Keratinocyte (primary cell): ENCODE measurements at regions not wholly inside any gene's neighbourhood (a gene's known extent, or its start where the extent isn't known, plus 50 kb on each side); places are given as distances from the start of the nearest gene placed in this dataset.

ENCODE experiments used
- DNase-seq: peaks from one replicate; pipeline ENCODE4 v3.0.0-alpha.2; 2011; ENCODE audit warnings: low read depth, missing footprints, low spot score
- FAIRE-seq: peaks from 2 replicates; lab custom pipeline; 2011; peaks lifted over from hg19 to GRCh38; lab: Jason Lieb, UNC
- H2AFZ ChIP-seq: 2 replicates; pipeline ENCODE4 v1.6.0; 2012; ENCODE audit warnings: low read length, control low read depth, inconsistent platforms; ENCODE audit not compliant: control insufficient read depth
- H3K27ac ChIP-seq: 2 replicates; pipeline ENCODE4 v1.5.1; 2011; ENCODE audit warnings: low read length; ENCODE audit not compliant: control insufficient read depth, insufficient read depth
- H3K27me3 ChIP-seq: 3 replicates; pipeline ENCODE4 v1.6.0; 2011; ENCODE audit warnings: low read length; ENCODE audit not compliant: control insufficient read depth, insufficient read depth; ENCODE audit errors: extremely low read depth
- H3K36me3 ChIP-seq, 2 experiments: 2 replicates in 1 of 2; 3 replicates in 1 of 2; pipeline ENCODE4 v1.5.1; 2011; ENCODE audit warnings: low read length in 2 of 2, mild to moderate bottlenecking in 1 of 2; ENCODE audit not compliant: control insufficient read depth in 2 of 2, insufficient read depth in 2 of 2; ENCODE audit errors: extremely low read depth in 1 of 2
- H3K4me1 ChIP-seq: 3 replicates; pipeline ENCODE4 v1.5.1; 2011; ENCODE audit warnings: low read length; ENCODE audit not compliant: control insufficient read depth, insufficient read depth; ENCODE audit errors: extremely low read depth
- H3K4me2 ChIP-seq: 3 replicates; pipeline ENCODE4 v1.6.0; 2011; ENCODE audit warnings: low read depth, low read length; ENCODE audit not compliant: control insufficient read depth, insufficient read depth; ENCODE audit errors: extremely low read depth
- H3K4me3 ChIP-seq, 3 experiments: fragments of 200-600 bp in 1 of 3; sonication (generic) in 1 of 3; 2 replicates in 2 of 3; 3 replicates in 1 of 3; pipeline ENCODE4 v1.5.1; 2011 to 2016; ENCODE audit warnings: low read length in 3 of 3, mild to moderate bottlenecking in 3 of 3, control low read depth in 2 of 3, inconsistent platforms in 1 of 3, low read depth in 1 of 3, mixed read lengths in 1 of 3, mixed run types in 1 of 3, moderate library complexity in 1 of 3; ENCODE audit not compliant: control insufficient read depth in 2 of 3, insufficient read depth in 2 of 3; ENCODE audit errors: extremely low read depth in 1 of 3
- H3K79me2 ChIP-seq: 2 replicates; pipeline ENCODE4 v1.6.0; 2012; ENCODE audit warnings: low read length; ENCODE audit not compliant: control insufficient read depth, insufficient read depth
- H3K9ac ChIP-seq: 3 replicates; pipeline ENCODE4 v1.6.0; 2011; ENCODE audit warnings: low read length; ENCODE audit not compliant: control insufficient read depth, insufficient read depth; ENCODE audit errors: extremely low read depth
- H3K9me1 ChIP-seq: 3 replicates; pipeline ENCODE4 v1.6.0; 2011; ENCODE audit warnings: low read length; ENCODE audit not compliant: control insufficient read depth, insufficient read depth; ENCODE audit errors: extremely low read depth
- H3K9me3 ChIP-seq: 2 replicates; pipeline ENCODE4 v1.5.1; 2012; ENCODE audit warnings: low read depth, low read length; ENCODE audit not compliant: control insufficient read depth
- H4K20me1 ChIP-seq: 3 replicates; pipeline ENCODE4 v1.6.0; 2011; ENCODE audit warnings: low read length; ENCODE audit not compliant: control insufficient read depth, insufficient read depth; ENCODE audit errors: extremely low read depth
- EZH2 ChIP-seq: IDR thresholded peaks from one replicate; pipeline ENCODE4 v1.6.1; 2012; ENCODE audit warnings: inconsistent platforms, mild to moderate bottlenecking, low read length, moderate library complexity
- dilution Hi-C: fragments of 300-500 bp; cut with MboI; formaldehyde crosslinking; loops from one replicate; pipeline ENCODE4 v1.7.0; 2020; ENCODE audit warnings: low sequenced_read_pairs; ENCODE audit not compliant: extremely low pct_ligation_motif_present
- TF ChIP-seq, protein P1 (sequence below), 3 experiments: IDR thresholded peaks in 1 of 3; conservative IDR thresholded peaks in 1 of 3; optimal IDR thresholded peaks in 1 of 3; 2 replicates in 2 of 3; 3 replicates in 1 of 3; pipeline versions ENCODE3 to v1.5.1; 2011; ENCODE audit warnings: low read length in 3 of 3, mild to moderate bottlenecking in 3 of 3, moderate library complexity in 2 of 3, control low read depth in 1 of 3, inconsistent platforms in 1 of 3; ENCODE audit not compliant: insufficient read depth in 2 of 3; ENCODE audit errors: extremely low read depth in 1 of 3

DNA sequence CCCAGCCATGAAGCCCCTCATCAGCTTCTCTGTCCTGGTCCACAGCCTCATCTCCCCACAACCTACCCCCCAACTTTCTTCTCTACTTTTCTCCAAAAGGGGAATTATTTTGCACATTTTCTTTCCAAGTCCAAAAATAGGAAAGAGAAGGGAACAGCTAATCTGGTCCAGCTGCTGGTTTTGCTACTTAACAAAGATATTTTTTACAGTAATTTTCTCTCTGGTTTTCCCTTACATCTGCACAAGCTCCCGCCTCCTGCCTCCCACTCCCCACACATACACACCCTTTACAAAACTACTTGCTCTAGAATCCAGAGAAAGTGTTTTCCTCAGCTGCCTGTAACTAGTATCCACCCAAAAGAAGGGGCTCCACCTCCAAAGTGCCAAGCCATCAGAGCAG lies 177.2 kb downstream of the POLR2M start:
- H3K27ac ChIP-seq = no peak overlapping the region
- no peaks in the 10 kb centered on the region for H3K79me2 ChIP-seq
- no peak for DNase-seq
- FAIRE-seq = no peak
- H3K9ac ChIP-seq = no peak overlapping the region
- no peaks in the 10 kb centered on the region for H3K9me1 ChIP-seq
- H3K4me3 ChIP-seq = no peak overlapping the region
- H3K27me3 ChIP-seq = peaks cover 4% of the 10 kb centered on the region
- TF ChIP-seq EZH2 = no peak
- TF ChIP-seq, protein P1, sequence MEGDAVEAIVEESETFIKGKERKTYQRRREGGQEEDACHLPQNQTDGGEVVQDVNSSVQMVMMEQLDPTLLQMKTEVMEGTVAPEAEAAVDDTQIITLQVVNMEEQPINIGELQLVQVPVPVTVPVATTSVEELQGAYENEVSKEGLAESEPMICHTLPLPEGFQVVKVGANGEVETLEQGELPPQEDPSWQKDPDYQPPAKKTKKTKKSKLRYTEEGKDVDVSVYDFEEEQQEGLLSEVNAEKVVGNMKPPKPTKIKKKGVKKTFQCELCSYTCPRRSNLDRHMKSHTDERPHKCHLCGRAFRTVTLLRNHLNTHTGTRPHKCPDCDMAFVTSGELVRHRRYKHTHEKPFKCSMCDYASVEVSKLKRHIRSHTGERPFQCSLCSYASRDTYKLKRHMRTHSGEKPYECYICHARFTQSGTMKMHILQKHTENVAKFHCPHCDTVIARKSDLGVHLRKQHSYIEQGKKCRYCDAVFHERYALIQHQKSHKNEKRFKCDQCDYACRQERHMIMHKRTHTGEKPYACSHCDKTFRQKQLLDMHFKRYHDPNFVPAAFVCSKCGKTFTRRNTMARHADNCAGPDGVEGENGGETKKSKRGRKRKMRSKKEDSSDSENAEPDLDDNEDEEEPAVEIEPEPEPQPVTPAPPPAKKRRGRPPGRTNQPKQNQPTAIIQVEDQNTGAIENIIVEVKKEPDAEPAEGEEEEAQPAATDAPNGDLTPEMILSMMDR (optimal IDR thresholded peaks at IDR 0.05 in 1 of 3, IDR thresholded peaks at IDR 0.05 in 1 of 3, conservative IDR thresholded peaks at IDR 0.05 in 1 of 3; ENCODE audit: extremely low read depth in 1 of 3, insufficient read depth in 2 of 3, low read length in 3 of 3) = no peak
- no peaks in the 10 kb centered on the region for H3K36me3 ChIP-seq
- no peaks in the 10 kb centered on the region for H4K20me1 ChIP-seq
- dilution Hi-C loops = no loop called here
- H3K4me1 ChIP-seq = no peaks in the 10 kb centered on the region
- H3K4me2 ChIP-seq = no peak overlapping the region
- H2AFZ ChIP-seq = no peak overlapping the region
- no peaks in the 10 kb centered on the region for H3K9me3 ChIP-seq

DNA sequence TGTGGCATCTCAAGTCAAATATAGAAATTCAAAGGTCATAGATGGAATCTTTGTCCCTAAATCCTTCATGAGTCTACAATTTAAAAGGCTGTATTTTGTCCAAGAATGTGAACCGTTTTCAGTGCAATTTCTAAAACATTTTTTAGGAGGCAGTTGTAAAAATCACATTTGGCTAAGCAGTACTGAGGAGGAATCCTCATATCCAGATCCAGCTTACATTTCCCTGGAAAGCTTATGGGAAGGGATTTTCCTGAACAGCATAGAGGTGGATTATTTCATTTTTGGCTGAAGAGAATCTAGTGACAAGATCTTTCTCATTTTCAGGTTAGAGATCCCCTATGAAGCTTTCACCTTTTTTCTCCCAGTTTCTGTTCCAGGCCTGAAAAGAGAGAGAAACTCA lies 178.4 kb downstream of the POLR2M start:
- no peaks in the 10 kb centered on the region for H3K36me3 ChIP-seq
- H3K79me2 ChIP-seq = no peaks in the 10 kb centered on the region
- peaks cover 4% of the 10 kb centered on the region for H3K27me3 ChIP-seq
- H2AFZ ChIP-seq = no peak overlapping the region
- H3K4me1 ChIP-seq = no peaks in the 10 kb centered on the region
- no peak for FAIRE-seq
- no peaks in the 10 kb centered on the region for H4K20me1 ChIP-seq
- no peaks in the 10 kb centered on the region for H3K9me3 ChIP-seq
- no peak overlapping the region for H3K4me3 ChIP-seq
- TF ChIP-seq EZH2 = no peak
- H3K4me2 ChIP-seq = no peak overlapping the region
- dilution Hi-C loops = no loop called here
- no peaks in the 10 kb centered on the region for H3K9me1 ChIP-seq
- DNase-seq = no peak
- no peak overlapping the region for H3K9ac ChIP-seq
- H3K27ac ChIP-seq = no peak overlapping the region

DNA sequence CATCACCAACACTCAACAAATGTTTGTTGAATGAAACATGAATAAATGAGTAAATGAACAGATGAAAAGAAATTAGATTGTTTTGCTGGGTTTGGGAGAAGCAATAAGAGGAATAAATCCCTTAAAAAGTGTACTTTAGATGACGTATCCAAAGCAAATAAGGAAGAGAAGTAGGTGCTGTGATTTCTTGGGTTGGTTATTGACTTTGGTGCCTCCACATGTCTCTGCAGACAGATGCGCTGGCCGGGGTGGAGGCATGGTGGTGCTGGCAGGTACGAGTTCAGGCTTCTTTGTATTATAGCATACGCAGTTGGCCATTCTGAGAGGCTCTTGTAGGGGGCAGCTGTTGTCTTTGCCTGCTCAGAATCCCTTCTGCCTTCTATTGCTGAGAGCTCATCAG lies 178.9 kb downstream of the POLR2M start:
- H3K36me3 ChIP-seq = no peaks in the 10 kb centered on the region

More for the DNA sequence above, 178.9 kb downstream of the POLR2M start:
- TF ChIP-seq, protein P1 (optimal IDR thresholded peaks at IDR 0.05 in 1 of 3, IDR thresholded peaks at IDR 0.05 in 1 of 3, conservative IDR thresholded peaks at IDR 0.05 in 1 of 3; ENCODE audit: extremely low read depth in 1 of 3, insufficient read depth in 2 of 3, low read length in 3 of 3) = no peak
- no peak for TF ChIP-seq EZH2
- Histone ChIP-seq H3K27ac (no peak overlapping the region), H3K9me1 (no peaks in the 10 kb centered on the region), H3K4me2 (no peak overlapping the region), H3K9ac (no peak overlapping the region), H3K4me1 (no peaks in the 10 kb centered on the region), H4K20me1 (no peaks in the 10 kb centered on the region), H3K4me3 (no peak overlapping the region), H2AFZ (no peak overlapping the region), H3K9me3 (no peaks in the 10 kb centered on the region), H3K27me3 (peaks cover 4% of the 10 kb centered on the region), H3K79me2 (no peaks in the 10 kb centered on the region)
- no peak for DNase-seq
- dilution Hi-C loops = no loop called here
- no peak for FAIRE-seq
